Testis (tissue), 2 donors: ENCODE measurements at regions not wholly inside any gene's neighbourhood (a gene's known extent, or its start where the extent isn't known, plus 50 kb on each side); places are given as distances from the start of the nearest gene placed in this dataset.
"Not testable (repeated sequence)": the region's sequence is repeated elsewhere in the genome, so short reads cannot be mapped to it uniquely, and the experiment has no call there.

Experiments used
- DNase-seq: peaks from one replicate; pipeline ENCODE4 v3.0.0-alpha.2; 2019
- H3K27ac ChIP-seq, 2 donors: fragments of 200-600 bp; sonication (generic); one replicate each; pipeline ENCODE4 v1.5.1; 2019
- H3K27me3 ChIP-seq: fragments of 200-600 bp; sonication (generic); one replicate; pipeline ENCODE4 v1.5.1; 2019
- H3K36me3 ChIP-seq: fragments of 200-600 bp; sonication (generic); one replicate; pipeline ENCODE4 v1.5.1; 2017; ENCODE audit warnings: low read depth; ENCODE audit errors: missing control alignments
- H3K4me1 ChIP-seq: fragments of 200-600 bp; sonication (generic); one replicate; pipeline ENCODE4 v1.5.1; 2019
- H3K4me3 ChIP-seq, 2 donors: fragments of 200-600 bp; sonication (generic); one replicate each; pipeline ENCODE4 v1.5.1; 2017 to 2019
- H3K9me3 ChIP-seq: fragments of 200-600 bp; sonication (generic); one replicate; pipeline ENCODE4 v1.5.1; 2017
- POLR2A ChIP-seq: fragments of 450-650 bp; IDR thresholded peaks from one replicate; pipeline ENCODE4 v1.6.1; 2017; ENCODE audit warnings: antibody characterized with exemption, mild to moderate bottlenecking, moderate library complexity
- WGBS, 2 donors: methylation state at CpG; one replicate each; pipeline ENCODE4 v1.1.5; 2018; 5-methylcytosine and 5-hydroxymethylcytosine counted together
- intact Hi-C: fragments of 100-400 bp; cut with DNase I; formaldehyde crosslinking; loops from one replicate; pipeline ENCODE4 v1.15.1; 2023; ENCODE audit warnings: low total_unique reads
- TF ChIP-seq, protein P1 (sequence below), 3 experiments: fragments of 450-650 bp in 2 of 3; fragments of 200-600 bp in 1 of 3; sonication (generic) in 1 of 3; IDR thresholded peaks; one replicate each; pipeline ENCODE4 v1.5.1; 2016 to 2019; ENCODE audit warnings: antibody characterized with exemption in 3 of 3, mild to moderate bottlenecking in 2 of 3, moderate library complexity in 1 of 3

DNA sequence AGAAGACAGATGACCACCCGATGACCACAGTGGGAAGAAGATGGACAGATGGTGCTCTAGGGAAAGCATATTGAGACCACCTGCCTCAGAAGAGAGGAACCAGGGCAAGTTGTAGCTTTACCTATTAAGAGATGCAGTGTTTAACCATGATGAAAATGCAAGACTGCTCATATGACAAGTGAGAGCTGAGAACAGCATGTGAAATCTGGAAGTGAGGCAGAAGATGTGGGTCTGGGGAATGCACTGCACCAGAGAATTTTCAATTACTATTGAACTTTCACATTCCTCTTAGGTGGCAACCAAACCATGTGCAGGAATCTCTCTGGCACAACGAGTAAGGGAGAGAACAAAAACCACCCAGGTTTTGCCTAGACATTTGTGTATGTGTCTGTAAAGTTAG lies 184.8 kb upstream of the CRIM1 start:
- WGBS, 2 donors, result 21 to 25% methylated on average over 2 of the region's 2 CpGs
- intact Hi-C loops, result no loop called here
- TF ChIP-seq, protein P1, sequence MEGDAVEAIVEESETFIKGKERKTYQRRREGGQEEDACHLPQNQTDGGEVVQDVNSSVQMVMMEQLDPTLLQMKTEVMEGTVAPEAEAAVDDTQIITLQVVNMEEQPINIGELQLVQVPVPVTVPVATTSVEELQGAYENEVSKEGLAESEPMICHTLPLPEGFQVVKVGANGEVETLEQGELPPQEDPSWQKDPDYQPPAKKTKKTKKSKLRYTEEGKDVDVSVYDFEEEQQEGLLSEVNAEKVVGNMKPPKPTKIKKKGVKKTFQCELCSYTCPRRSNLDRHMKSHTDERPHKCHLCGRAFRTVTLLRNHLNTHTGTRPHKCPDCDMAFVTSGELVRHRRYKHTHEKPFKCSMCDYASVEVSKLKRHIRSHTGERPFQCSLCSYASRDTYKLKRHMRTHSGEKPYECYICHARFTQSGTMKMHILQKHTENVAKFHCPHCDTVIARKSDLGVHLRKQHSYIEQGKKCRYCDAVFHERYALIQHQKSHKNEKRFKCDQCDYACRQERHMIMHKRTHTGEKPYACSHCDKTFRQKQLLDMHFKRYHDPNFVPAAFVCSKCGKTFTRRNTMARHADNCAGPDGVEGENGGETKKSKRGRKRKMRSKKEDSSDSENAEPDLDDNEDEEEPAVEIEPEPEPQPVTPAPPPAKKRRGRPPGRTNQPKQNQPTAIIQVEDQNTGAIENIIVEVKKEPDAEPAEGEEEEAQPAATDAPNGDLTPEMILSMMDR (IDR thresholded peaks at IDR 0.05), result no peak
- no peak for TF ChIP-seq POLR2A
- Histone ChIP-seq H3K4me1 (no peaks in the 10 kb centered on the region), H3K9me3 (no peaks in the 10 kb centered on the region), H3K4me3 (no peak overlapping the region), H3K27me3 (no peaks in the 10 kb centered on the region), H3K36me3 (no peaks in the 10 kb centered on the region), H3K27ac (no peak overlapping the region)
- DNase-seq, result no peak

DNA sequence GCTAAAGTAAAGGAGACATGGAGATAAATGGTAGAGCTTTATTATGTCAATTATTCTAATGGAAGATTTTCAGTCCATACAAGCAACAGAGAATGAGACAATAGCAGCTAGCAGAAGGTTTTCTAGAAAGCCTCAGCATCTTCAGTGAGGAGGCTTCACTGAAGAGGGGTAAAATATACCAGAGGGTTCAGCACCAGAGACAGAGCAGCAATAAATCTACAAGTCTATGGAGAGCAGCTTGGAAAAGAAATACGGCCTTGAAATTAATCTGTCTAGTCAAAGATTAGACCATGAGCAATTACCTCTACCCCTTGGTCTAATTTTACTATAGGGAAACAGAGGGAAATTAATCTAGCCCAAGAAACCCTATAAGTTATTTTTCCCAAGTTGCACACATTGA lies 185.7 kb upstream of the CRIM1 start:
- Histone ChIP-seq H3K27ac (no peak overlapping the region), H3K27me3 (no peaks in the 10 kb centered on the region), H3K4me3 (no peak overlapping the region), H3K4me1 (no peaks in the 10 kb centered on the region), H3K9me3 (no peaks in the 10 kb centered on the region), H3K36me3 (no peaks in the 10 kb centered on the region)
- TF ChIP-seq, protein P1 (IDR thresholded peaks at IDR 0.05), result no peak
- TF ChIP-seq POLR2A, result no peak
- DNase-seq, result no peak
- intact Hi-C loops, result no loop called here
- WGBS, 2 donors, result 24 to 30% methylated on average over 1 of the region's 1 CpG

DNA sequence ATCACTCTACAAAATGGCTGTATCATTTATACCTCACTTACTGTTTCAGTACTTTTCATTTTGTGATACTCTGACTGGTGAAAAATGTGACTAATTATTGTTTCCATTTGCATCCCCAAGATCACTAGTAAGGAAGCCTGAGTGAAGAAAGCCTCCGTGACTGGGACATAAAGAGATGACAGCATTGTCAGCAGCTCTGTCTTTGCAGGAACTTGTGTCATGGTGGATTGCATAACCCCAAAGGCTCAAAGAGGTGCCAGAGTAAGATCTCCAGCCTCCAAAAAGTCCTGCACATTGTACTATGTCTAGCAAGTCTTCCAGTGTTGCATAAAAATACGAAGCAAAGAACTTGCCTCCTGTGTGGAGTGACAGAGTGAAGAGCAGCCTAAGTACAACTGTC lies 187.5 kb upstream of the CRIM1 start:
- H3K27ac ChIP-seq, result no peak overlapping the region
- H3K36me3 ChIP-seq, result no peaks in the 10 kb centered on the region
- no peaks in the 10 kb centered on the region for H3K9me3 ChIP-seq
- intact Hi-C loops, result no loop called here
- WGBS, 2 donors, result 91 to 92% methylated on average over 2 of the region's 2 CpGs
- no peak overlapping the region for H3K4me3 ChIP-seq
- DNase-seq, result no peak
- no peaks in the 10 kb centered on the region for H3K4me1 ChIP-seq
- TF ChIP-seq, protein P1 (IDR thresholded peaks at IDR 0.05), result no peak
- no peak for TF ChIP-seq POLR2A
- H3K27me3 ChIP-seq, result no peaks in the 10 kb centered on the region

DNA sequence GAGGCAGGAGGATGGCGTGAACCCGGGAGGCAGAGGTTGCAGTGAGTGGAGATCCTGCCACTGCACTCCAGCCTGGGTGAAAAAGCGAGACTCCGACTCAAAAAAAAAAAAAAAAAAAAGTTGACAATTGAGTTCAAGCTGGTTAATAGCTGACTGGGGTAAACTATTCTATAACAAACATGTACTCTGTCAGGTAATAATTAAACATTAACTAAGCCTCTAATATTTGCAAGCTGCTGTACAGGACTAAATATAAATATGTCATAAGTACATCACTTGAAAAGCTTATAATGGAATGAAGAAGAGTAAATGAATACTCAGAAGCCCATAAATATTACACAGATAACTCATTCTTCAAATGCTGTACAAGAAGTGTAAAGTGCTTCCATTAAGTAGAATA lies 190.4 kb upstream of the CRIM1 start:
- H3K4me3 ChIP-seq, result no peak overlapping the region
- no peaks in the 10 kb centered on the region for H3K9me3 ChIP-seq
- H3K36me3 ChIP-seq, result no peaks in the 10 kb centered on the region
- no peak overlapping the region for H3K27ac ChIP-seq
- DNase-seq, result no peak
- WGBS, 2 donors, result 91 to 100% methylated on average over 4 of the region's 4 CpGs
- no peaks in the 10 kb centered on the region for H3K4me1 ChIP-seq
- TF ChIP-seq, protein P1 (IDR thresholded peaks at IDR 0.05), result no peak
- TF ChIP-seq POLR2A, result no peak
- intact Hi-C loops, result no loop called here
- no peaks in the 10 kb centered on the region for H3K27me3 ChIP-seq

DNA sequence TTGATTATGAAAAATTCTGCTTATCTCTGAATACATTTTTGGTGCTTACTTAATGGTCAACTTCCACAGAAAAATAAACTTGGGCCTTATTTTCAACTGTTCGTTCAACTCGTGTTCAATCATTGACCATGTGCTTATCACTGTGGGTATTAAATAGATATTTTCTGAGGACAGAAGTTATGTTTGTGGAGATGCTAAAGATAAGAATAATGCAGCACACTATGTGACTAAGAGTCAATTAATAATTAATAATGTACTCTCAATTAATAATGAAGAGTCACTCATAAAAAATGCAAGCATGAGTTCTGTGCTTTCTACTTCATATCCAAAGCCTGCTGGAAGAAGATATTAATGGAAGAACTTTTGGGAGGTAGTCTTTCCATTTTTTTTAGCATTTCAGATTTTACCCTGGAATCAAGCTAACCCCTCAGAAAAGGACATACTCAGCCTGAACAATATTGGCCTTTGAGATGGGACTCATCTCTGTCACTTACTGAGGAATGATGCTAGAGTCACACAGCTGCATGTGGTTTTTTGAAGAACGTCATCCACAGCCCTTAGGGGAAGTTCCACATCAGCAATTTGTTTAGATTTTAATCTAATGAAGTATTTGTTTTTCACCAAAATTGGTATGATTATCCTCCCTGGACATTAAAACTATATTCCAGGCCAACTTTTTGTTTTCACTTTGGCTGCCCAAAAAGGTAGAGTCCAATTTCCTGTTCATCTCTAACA lies 191.9 kb upstream of the CRIM1 start:
- intact Hi-C loops, result no loop called here
- WGBS, 2 donors, result 87 to 88% methylated on average over 3 of the region's 3 CpGs
- no peak for TF ChIP-seq POLR2A
- TF ChIP-seq, protein P1 (IDR thresholded peaks at IDR 0.05), result no peak
- no peak for DNase-seq
- H3K4me3 ChIP-seq, result no peak overlapping the region
- no peak overlapping the region for H3K27ac ChIP-seq
- H3K27me3 ChIP-seq, result no peaks in the 10 kb centered on the region
- no peaks in the 10 kb centered on the region for H3K4me1 ChIP-seq
- H3K36me3 ChIP-seq, result no peaks in the 10 kb centered on the region
- H3K9me3 ChIP-seq, result no peaks in the 10 kb centered on the region

DNA sequence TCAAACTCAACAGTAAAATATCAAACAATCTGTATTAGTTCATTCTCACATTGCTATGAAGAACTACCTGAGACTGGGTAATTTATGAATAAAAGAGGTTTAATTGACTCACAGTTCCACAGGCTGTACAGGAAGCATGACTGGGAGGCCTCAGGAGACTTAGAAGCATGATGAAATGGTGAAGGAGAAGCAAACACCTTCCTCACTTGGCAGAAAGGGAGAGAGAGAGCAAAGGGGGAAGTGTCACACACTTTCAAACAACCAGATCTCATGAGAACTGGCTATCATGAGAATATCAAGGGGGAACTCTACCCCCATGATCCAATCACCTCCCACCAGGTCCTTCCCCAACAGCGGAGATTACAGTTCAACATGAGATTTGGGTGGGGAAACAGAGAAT lies 198.5 kb upstream of the CRIM1 start:
- 91 to 94% methylated on average over 1 of the region's 1 CpG for WGBS, 2 donors
- H3K9me3 ChIP-seq, intact Hi-C loops, DNase-seq, H3K4me3 ChIP-seq, H3K27me3 ChIP-seq, H3K4me1 ChIP-seq, H3K36me3 ChIP-seq, H3K27ac ChIP-seq: not testable (repeated sequence)
